Peyer's patch (tissue), 4 donors: ENCODE measurements at regions not wholly inside any gene's neighbourhood (a gene's known extent, or its start where the extent isn't known, plus 50 kb on each side); places are given as distances from the start of the nearest gene placed in this dataset.

ENCODE experiments used
- POLR2A ChIP-seq, 2 donors: fragments of 450-650 bp; IDR thresholded peaks; one replicate each; pipeline ENCODE4 v1.5.1; 2017; ENCODE audit warnings: antibody characterized with exemption in 2 of 2, mild to moderate bottlenecking in 2 of 2, moderate library complexity in 2 of 2
- TF ChIP-seq, protein P1 (sequence below), 6 experiments: fragments of 450-650 bp in 4 of 6; fragments of 200-600 bp in 2 of 6; sonication (generic) in 1 of 6; IDR thresholded peaks; one replicate each; pipeline ENCODE4 v1.5.1; 2017 to 2019; ENCODE audit warnings: antibody characterized with exemption in 6 of 6, mild to moderate bottlenecking in 3 of 6, moderate library complexity in 1 of 6

DNA sequence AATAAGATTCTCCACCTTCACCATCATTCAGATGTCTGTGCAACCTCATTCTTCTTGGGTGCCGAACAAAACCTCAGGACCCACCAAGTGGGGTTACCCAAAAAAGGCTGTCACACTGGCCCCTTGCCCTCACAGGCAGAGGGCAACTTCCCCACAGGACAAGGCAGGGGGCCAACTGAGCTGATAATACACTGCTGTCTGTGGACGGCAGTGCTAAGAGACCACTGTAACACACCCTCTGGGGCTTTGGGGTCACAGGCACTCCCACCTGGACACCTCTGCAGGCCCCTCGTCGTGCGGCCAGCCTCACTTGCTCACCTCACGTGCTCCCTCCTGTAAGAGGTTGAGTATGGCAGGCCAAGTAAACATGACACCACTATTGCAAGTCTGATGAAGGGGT, 515.8 kb upstream of the COX7C start:
- no peak for TF ChIP-seq POLR2A (IDR thresholded peaks at IDR 0.05)
- TF ChIP-seq, protein P1, sequence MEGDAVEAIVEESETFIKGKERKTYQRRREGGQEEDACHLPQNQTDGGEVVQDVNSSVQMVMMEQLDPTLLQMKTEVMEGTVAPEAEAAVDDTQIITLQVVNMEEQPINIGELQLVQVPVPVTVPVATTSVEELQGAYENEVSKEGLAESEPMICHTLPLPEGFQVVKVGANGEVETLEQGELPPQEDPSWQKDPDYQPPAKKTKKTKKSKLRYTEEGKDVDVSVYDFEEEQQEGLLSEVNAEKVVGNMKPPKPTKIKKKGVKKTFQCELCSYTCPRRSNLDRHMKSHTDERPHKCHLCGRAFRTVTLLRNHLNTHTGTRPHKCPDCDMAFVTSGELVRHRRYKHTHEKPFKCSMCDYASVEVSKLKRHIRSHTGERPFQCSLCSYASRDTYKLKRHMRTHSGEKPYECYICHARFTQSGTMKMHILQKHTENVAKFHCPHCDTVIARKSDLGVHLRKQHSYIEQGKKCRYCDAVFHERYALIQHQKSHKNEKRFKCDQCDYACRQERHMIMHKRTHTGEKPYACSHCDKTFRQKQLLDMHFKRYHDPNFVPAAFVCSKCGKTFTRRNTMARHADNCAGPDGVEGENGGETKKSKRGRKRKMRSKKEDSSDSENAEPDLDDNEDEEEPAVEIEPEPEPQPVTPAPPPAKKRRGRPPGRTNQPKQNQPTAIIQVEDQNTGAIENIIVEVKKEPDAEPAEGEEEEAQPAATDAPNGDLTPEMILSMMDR (IDR thresholded peaks at IDR 0.05) = no peak
